Stimulated activated effector memory CD8-positive, alpha-beta T cell treated with anti-CD3 and anti-CD28 coated beads, Interleukin-12 subunit alpha, Interleukin-12 subunit beta, amount 100 ng/mL, for 72 hours (primary cell): ENCODE measurements at regions not wholly inside any gene's neighbourhood (a gene's known extent, or its start where the extent isn't known, plus 50 kb on each side); places are given as distances from the start of the nearest gene placed in this dataset.

Experiments used
- ATAC-seq: fragments of 150-1000 bp; cut with Tn5 transposase; 2 replicates; pipeline ENCODE4 v1.10.0; 2021
- DNase-seq, 2 donors: peaks; one replicate each; pipeline ENCODE4 v3.0.0; 2021 to 2022; ENCODE audit warnings: low spot score in 2 of 2
- H3K27ac Mint-ChIP-seq: one replicate; pipeline ENCODE4 v1.8.0; 2022; ENCODE audit warnings: mild to moderate bottlenecking, mixed read lengths
- H3K36me3 Mint-ChIP-seq: one replicate; pipeline ENCODE4 v1.8.0; 2022; ENCODE audit warnings: mild to moderate bottlenecking, mixed read lengths
- H3K4me1 Mint-ChIP-seq: one replicate; pipeline ENCODE4 v1.8.0; 2022; ENCODE audit warnings: mixed read lengths
- H3K4me3 Mint-ChIP-seq: one replicate; pipeline ENCODE4 v1.8.0; 2022; ENCODE audit warnings: mild to moderate bottlenecking, mixed read lengths
- H3K9me3 Mint-ChIP-seq: one replicate; pipeline ENCODE4 v1.8.0; 2022; ENCODE audit warnings: mixed read lengths

DNA sequence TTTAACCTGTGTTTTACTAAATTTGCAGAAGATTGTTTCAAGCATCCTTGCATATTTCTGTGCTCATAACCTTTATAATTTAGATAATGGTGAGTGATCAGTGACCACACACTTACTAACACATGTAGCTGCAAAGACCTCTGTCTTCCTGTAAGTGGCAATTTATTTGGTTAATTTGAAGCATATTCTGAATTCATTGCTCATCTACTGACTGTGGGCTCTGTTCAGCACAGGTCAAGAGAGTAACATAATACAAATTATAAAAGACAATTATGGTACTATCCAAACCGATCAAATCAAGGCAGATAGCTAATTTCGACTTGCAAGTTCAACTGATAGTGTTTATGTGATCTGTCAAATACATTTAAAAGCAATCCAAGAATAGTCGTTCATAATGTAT, 223.9 kb upstream of the FAM98A start:
- Mint-ChIP-seq H3K36me3 (no peaks in the 10 kb centered on the region), H3K4me1 (no peaks in the 10 kb centered on the region), H3K27ac (no peak overlapping the region), H3K4me3 (no peak overlapping the region), H3K9me3 (peaks cover 3% of the 10 kb centered on the region)
- DNase-seq = no peak
- ATAC-seq = no peak

DNA sequence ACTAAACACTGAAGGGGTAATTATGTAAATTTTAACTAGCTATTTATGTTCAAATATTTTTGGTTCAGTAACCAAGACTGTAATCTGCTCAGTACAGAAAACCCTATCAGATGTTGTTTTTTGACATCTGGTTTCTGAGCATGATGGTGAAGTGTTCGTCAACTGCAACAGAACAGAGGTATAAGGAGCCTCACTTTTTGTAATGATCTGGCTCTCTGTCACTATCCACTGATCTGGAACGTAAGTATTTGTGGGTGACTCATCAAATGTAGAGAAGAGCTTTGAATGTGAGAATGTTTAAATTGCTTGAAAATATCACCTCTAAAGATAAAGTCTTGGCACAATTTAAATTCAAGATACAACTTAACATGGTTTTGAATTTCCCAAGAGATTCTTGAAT, 213.6 kb upstream of the FAM98A start:
- no peak overlapping the region for H3K4me3 Mint-ChIP-seq
- ATAC-seq (no peak), DNase-seq (no peak)
- no peak overlapping the region for H3K27ac Mint-ChIP-seq
- no peaks in the 10 kb centered on the region for H3K9me3 Mint-ChIP-seq
- H3K4me1 Mint-ChIP-seq = no peaks in the 10 kb centered on the region
- no peaks in the 10 kb centered on the region for H3K36me3 Mint-ChIP-seq

DNA sequence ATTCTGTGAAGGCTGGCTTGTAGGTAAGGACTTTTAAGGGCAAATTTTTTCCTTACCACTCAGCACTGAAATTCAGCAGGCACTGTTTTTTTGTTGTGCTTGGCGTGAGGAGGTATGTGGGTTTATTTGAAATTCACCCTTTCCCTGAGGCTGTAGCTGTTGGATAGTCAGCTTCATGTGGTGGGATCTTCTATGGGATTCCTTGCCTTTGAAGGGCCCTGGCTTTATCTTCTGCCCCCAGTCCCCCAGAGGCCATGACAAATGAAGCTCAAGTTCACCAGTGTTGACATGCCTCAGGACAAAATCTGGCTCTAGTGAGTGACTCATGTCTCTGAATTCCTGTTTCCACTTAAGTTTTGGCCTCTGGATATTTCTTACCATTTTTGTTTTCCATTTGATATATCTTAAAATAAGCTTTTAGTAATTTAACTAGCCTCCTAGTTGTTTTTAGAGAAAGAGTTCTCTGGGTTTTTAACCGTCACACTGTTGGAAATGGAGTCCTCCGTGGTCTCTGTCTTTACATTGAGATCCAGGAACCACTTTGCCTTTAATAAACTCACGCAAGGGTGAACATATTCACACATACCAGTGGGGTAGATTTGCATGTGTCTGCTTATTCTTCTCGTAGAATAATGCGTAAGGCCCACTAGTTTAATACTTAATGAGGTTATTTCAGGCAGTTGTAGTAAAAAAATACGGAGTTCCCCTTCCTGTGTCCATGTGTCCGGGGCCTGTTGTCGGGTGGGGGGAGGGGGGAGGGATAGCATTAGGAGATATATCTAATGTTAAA, 211.1 kb upstream of the FAM98A start:
- no peak for ATAC-seq
- Mint-ChIP-seq H3K4me3 (no peak overlapping the region), H3K4me1 (no peaks in the 10 kb centered on the region), H3K27ac (no peak overlapping the region), H3K36me3 (no peaks in the 10 kb centered on the region), H3K9me3 (no peaks in the 10 kb centered on the region)
- no peak for DNase-seq

DNA sequence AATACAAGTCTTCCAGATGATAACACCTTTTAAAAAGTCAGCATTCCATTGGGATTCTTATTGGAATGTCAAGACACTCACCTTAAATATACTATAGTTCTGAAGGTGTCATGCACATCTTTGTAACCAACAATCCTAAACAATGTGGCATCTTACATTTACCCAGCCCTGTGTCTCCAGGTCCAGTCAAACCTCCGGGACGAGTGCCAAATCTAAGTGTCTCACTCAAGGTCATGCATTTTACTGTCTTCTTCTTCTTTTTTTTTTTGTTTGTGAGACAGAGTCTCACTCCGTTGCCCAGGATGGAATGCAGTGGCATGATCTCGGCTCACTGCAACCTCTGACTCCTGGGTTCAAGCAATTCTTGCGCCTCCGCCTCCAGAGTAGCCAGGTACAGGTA, 206.9 kb upstream of the FAM98A start:
- DNase-seq (no peak), ATAC-seq (no peak)
- Mint-ChIP-seq H3K27ac (no peak overlapping the region), H3K4me1 (no peaks in the 10 kb centered on the region), H3K4me3 (no peak overlapping the region), H3K9me3 (no peaks in the 10 kb centered on the region), H3K36me3 (no peaks in the 10 kb centered on the region)

DNA sequence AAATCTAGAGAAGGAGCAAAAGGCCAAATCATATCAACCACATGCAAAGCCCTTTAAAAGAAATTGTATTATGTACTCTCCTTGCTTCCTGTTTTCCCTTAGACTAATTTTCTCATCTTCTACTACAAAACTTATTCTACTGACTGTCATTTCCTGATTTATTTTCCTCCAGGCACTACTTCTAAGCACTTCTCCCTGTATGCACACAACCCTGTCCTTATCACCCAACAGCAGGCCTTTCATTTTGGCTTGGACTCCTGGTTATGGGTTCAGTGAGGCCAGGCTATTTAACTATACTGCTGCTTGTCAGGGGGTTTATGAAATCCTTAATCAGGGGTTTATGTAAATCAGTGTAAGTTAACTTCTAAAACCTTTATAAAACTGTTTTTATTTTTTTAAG, 205.1 kb upstream of the FAM98A start:
- no peaks in the 10 kb centered on the region for H3K9me3 Mint-ChIP-seq
- DNase-seq = no peak
- ATAC-seq = no peak
- no peak overlapping the region for H3K27ac Mint-ChIP-seq
- no peaks in the 10 kb centered on the region for H3K4me1 Mint-ChIP-seq
- H3K36me3 Mint-ChIP-seq = no peaks in the 10 kb centered on the region
- H3K4me3 Mint-ChIP-seq = no peak overlapping the region

DNA sequence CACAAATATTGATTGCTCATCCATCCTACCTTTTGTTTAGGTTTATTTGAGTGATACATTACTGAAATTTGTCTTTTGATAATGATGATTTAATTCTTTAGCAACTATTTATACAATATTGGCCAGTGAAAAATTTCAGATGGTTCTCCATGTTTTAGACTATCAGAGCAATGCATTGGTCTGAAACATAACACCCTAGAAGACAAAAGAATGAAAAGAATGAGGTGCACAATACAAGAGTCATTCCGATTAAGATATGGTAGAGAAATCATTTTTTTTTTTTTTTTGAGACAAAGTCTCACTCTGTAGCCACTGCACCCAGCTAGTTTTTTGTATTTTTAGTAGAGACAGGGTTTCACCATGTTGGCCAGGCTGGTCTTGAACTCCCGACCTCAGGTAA, 197.4 kb upstream of the FAM98A start:
- Mint-ChIP-seq H3K9me3 (no peaks in the 10 kb centered on the region), H3K36me3 (no peaks in the 10 kb centered on the region), H3K27ac (no peak overlapping the region), H3K4me3 (no peak overlapping the region), H3K4me1 (no peaks in the 10 kb centered on the region)
- DNase-seq = no peak
- ATAC-seq = no peak

DNA sequence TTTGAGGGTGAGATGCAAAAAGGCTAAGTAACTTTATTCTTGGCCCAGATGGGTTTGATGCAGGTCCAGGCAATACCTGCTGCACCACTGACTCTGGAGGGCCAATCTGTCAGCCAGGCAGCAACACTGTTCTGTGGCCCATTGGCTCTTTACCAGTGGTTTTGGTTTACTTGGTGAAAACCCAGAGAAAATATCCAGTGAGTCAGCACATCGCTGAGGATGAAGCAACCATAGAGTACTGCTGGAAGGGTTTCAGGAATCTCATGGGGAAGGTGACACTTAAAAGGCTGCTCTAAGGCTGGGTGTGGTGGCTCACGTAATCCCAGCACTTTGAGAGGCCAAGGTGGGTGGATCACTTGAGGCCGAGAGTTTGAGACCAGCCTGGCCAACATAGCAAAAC, 192.5 kb upstream of the FAM98A start:
- Mint-ChIP-seq H3K27ac (no peak overlapping the region), H3K36me3 (no peaks in the 10 kb centered on the region), H3K4me1 (no peaks in the 10 kb centered on the region), H3K9me3 (no peaks in the 10 kb centered on the region), H3K4me3 (no peak overlapping the region)
- ATAC-seq = no peak
- no peak for DNase-seq

DNA sequence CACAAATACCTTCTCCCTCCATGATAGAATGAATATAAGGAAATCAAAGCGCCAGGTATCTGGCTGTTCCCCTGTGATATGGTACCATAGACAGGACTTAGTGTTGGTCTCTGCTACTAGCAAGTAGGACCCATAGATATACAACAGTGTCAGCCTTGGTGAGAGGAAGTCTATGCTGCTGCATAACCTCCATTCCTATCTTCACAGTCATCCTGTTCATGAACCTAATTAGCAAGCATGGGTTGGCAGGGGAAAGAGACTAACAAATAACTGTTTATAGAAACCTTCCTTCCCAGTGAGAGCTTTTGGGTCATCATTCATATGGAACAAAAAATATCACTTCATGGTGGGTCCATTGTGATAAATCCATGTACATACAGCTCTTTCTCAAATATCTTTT, 188.9 kb upstream of the FAM98A start:
- ATAC-seq (no peak), DNase-seq (no peak)
- no peak overlapping the region for H3K27ac Mint-ChIP-seq
- H3K4me3 Mint-ChIP-seq = no peak overlapping the region
- no peaks in the 10 kb centered on the region for H3K36me3 Mint-ChIP-seq
- no peaks in the 10 kb centered on the region for H3K9me3 Mint-ChIP-seq
- no peaks in the 10 kb centered on the region for H3K4me1 Mint-ChIP-seq

DNA sequence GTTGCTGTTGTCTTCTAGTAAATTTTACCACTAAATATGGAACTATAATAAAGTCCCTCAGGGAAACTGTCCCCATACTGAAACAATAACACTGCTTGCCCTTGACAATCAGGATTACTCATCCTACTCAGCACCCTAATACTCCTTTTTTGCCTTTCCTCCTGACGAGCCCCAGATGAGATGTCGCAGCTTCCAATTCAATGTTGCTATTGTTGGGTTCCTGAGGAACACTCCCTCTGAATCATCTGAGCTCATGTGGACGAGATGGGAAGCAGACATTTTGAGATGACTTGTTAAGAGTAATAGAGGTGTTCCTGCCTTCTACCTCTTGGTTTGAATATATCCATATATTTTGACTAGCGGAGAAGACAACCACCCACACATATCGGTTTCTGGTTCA, 187.8 kb upstream of the FAM98A start:
- no peak for ATAC-seq
- DNase-seq = no peak

DNA sequence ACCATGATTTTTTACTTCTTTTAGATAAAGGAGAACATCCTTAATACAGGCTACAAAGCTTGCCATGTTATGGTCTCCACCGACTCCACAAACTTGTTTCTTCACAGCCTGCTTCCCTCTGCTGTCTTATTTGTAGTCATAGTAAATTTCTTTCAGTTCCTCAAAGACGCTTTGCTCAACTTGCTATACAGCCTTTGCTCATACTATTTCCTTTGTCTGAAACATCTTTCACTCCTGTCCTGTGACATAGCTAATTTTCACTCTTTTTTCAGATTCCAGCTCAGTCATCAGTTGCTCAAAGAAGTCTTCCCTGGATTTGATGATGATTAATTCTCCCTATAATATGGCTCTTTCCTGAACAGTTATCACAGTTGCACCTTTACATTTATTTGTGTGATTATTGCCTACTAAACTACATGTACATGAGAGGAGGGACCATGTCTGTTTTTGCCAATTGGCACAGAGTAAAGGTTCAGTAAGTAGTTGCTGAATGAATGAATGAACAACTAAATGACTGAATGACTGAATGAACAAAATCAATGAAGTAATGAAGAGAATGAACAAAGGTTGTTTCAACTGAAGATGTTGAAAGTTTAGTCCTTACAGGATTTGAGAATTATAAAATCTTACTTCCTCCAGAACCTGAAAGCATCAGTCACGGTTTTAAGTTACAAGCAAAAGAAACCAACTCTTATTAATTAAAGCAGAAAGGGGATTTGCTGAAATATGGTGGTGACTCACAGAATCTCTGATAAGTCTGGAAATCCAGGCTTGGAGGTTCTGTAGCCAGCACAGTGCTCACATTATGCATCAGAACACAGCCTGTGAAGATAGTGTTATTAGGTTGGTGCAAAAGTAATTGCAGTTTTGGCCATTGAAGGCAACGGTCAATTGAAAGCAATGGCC, 186.4 kb upstream of the FAM98A start:
- DNase-seq (no peak), ATAC-seq (no peak)

More for the DNA sequence above, 187.8 kb upstream of the FAM98A start:
- H3K36me3 Mint-ChIP-seq = no peaks in the 10 kb centered on the region
- H3K4me1 Mint-ChIP-seq = no peaks in the 10 kb centered on the region
- no peaks in the 10 kb centered on the region for H3K9me3 Mint-ChIP-seq
- no peak overlapping the region for H3K4me3 Mint-ChIP-seq
- H3K27ac Mint-ChIP-seq = no peak overlapping the region

DNA sequence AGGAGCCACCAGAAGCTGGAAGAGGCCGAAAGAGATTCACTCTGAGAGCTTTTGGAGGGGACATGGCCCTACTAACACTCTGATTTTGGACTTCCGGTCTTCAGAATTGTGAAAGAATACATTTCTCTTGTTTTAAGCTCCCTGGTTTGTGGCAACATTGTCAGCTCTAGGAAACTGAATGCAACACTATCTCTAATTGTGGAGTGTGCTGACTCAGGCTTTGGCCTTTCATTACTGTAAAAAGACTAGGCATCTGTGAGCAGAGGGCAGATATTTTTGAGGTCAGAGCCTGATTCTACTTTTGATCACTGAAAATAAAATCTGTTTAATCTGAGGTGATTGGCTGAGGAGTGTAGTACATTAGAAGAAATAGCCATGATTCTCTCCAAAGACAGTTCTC, 185.4 kb upstream of the FAM98A start:
- Mint-ChIP-seq H3K27ac (no peak overlapping the region), H3K9me3 (no peaks in the 10 kb centered on the region), H3K36me3 (no peaks in the 10 kb centered on the region), H3K4me3 (no peak overlapping the region), H3K4me1 (no peaks in the 10 kb centered on the region)
- ATAC-seq (no peak), DNase-seq (no peak)

More for the DNA sequence above, 186.4 kb upstream of the FAM98A start:
- Mint-ChIP-seq H3K9me3 (no peaks in the 10 kb centered on the region), H3K27ac (no peak overlapping the region), H3K36me3 (no peaks in the 10 kb centered on the region), H3K4me3 (no peak overlapping the region), H3K4me1 (no peaks in the 10 kb centered on the region)

DNA sequence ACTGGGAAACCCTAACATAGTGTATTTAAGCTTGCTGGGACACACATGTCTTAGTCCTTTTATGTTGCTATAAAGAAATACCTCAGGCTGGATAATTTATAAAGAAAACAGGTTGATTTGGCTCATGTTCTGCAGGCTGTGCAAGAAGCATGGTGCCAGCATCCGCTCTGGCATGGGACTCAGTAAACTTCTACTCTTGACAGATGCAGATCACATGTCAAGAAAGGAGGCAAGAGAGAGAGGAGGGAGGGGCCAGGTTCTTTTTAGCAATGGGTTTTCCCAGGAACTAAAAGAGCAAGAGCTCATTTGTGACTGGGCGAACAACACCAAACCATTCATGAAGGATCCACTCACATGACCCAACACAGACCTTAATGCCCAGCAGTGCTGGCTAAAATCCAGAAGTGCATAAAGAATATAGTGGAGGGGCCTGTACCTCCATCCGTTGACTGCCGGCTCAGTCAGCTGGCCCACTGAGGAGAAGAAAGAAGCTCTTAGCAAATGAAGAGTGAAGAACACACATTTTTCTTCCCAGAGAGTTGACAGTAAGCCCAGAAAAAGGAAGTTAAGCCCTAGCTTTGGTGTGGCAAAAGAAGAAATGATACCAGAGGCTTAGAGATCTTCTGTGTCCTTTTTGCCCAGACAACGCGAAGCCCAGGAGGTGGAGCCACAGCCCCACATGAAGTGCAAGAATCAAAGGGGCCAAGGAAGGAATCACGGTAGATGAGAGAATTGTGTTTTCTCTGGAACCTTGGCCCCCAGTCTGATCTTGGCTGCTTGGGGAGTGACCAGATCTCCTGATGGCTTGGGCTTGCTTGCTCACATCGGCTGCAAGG, 183.5 kb upstream of the FAM98A start:
- no peaks in the 10 kb centered on the region for H3K36me3 Mint-ChIP-seq
- H3K9me3 Mint-ChIP-seq = no peaks in the 10 kb centered on the region
- no peaks in the 10 kb centered on the region for H3K4me1 Mint-ChIP-seq
- no peak for ATAC-seq
- DNase-seq = no peak
- no peak overlapping the region for H3K4me3 Mint-ChIP-seq
- no peak overlapping the region for H3K27ac Mint-ChIP-seq

DNA sequence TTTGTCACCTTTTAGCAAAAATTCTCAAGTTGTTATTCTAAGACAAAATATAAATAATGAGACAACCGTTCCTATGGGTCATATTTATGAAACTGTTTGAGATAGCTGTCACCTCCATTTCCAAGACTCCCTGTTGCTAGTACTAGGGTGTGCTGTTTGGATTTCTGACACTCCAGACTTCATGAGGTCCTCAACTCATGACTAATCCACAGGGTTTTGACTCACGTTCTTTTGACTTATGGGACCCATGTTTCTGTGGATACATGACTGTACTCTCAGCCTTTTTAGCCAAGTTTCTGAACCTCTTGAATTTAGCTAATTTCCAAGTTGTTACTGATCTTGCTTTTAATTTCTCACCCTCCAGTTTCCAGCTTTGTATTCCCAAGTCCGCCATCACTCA, 178.7 kb upstream of the FAM98A start:
- no peaks in the 10 kb centered on the region for H3K4me1 Mint-ChIP-seq
- H3K4me3 Mint-ChIP-seq = no peak overlapping the region
- H3K9me3 Mint-ChIP-seq = no peaks in the 10 kb centered on the region
- ATAC-seq (no peak), DNase-seq (no peak)
- H3K27ac Mint-ChIP-seq = no peak overlapping the region
- H3K36me3 Mint-ChIP-seq = no peaks in the 10 kb centered on the region

DNA sequence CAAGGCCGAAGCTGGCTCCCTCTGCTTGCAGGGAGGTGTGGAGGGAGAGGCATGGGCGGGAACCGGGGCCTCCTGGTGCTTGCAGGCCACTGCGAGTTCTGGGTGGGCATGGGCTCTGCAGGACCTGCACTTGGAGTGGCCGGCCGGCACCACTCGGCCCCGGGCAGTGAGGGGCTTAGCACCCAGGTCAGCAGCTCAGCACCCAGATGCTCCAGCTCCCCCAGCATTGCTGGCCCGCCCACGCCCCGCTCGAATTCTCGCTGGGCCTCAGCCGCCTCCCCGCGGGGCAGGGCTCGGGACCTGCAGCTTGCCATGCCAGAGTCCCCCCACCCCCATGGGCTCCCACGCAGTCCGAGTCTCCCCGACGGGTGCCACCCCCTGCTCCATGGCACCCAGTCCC, 176.2 kb upstream of the FAM98A start:
- H3K4me3 Mint-ChIP-seq = no peak overlapping the region
- H3K4me1 Mint-ChIP-seq = no peaks in the 10 kb centered on the region
- H3K27ac Mint-ChIP-seq = no peak overlapping the region
- H3K9me3 Mint-ChIP-seq = no peaks in the 10 kb centered on the region
- peak; percentile 11 for ATAC-seq
- H3K36me3 Mint-ChIP-seq = no peaks in the 10 kb centered on the region
- DNase-seq = no peak

DNA sequence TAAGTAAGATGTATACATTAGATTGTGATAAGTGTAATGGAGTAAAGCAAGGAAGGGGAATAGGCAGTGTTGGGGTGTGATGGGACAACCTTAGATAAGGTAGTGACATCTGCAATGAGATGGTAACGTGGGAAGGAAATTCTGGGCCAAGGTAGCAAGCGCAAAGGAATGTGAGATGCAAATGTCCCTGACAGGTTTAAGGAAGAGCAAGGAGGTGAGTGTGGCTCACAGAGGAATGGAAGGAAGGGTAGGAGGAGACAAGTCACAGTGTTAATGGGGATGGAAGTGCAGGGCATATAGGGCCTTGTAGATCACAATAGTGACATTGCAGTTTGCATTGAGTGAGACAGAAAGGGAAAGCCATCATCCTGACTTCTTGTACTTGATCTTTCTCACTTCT, 170.9 kb upstream of the FAM98A start:
- ATAC-seq (no peak), DNase-seq (no peak)
- no peaks in the 10 kb centered on the region for H3K9me3 Mint-ChIP-seq
- H3K36me3 Mint-ChIP-seq = no peaks in the 10 kb centered on the region
- no peak overlapping the region for H3K4me3 Mint-ChIP-seq
- H3K4me1 Mint-ChIP-seq = no peaks in the 10 kb centered on the region
- H3K27ac Mint-ChIP-seq = no peak overlapping the region
